GM12864 (cell line): ENCODE measurements at regions not wholly inside any gene's neighbourhood (a gene's known extent, or its start where the extent isn't known, plus 50 kb on each side); places are given as distances from the start of the nearest gene placed in this dataset.

ENCODE experiments used
- DNase-seq: peaks from one replicate; pipeline ENCODE4 v3.0.0-alpha.2; 2011; ENCODE audit warnings: low read depth
- H3K4me3 ChIP-seq: 2 replicates; pipeline ENCODE4 v1.5.1; 2011; ENCODE audit warnings: mild to moderate bottlenecking, low read depth, low read length, control low read depth
- CTCF ChIP-seq: IDR thresholded peaks from 2 replicates; pipeline ENCODE4 v1.5.1; 2011; ENCODE audit warnings: low read depth, mild to moderate bottlenecking, moderate library complexity, low read length, control low read depth, inconsistent platforms; ENCODE audit errors: missing control alignments

GRCh38 chr11:70711095-70711910, 313.0 kb downstream of the CTTN start:
- H3K4me3 ChIP-seq, result no peak overlapping the region
- no peak for DNase-seq
- TF ChIP-seq CTCF, result no peak

GRCh38 chr11:70711911-70712185, 313.5 kb downstream of the CTTN start:
- no peak overlapping the region for H3K4me3 ChIP-seq
- DNase-seq, result no peak
- TF ChIP-seq CTCF, result no peak

- DNase-seq, result no peak
- TF ChIP-seq CTCF, result no peak
Measured at GRCh38 chr11:70712471-70712870, 314.1 kb downstream of the CTTN start.

GRCh38 chr11:70713086-70713835, 314.9 kb downstream of the CTTN start:
- no peak for TF ChIP-seq CTCF
- DNase-seq, result no peak
- H3K4me3 ChIP-seq, result no peak overlapping the region

More at GRCh38 chr11:70712471-70712870, 314.1 kb downstream of the CTTN start:
- H3K4me3 ChIP-seq, result no peak overlapping the region

GRCh38 chr11:70713988-70714665, 315.8 kb downstream of the CTTN start:
- H3K4me3 ChIP-seq, result no peak overlapping the region
- DNase-seq, result no peak
- TF ChIP-seq CTCF, result no peak

GRCh38 chr11:70715166-70715951, 317.0 kb downstream of the CTTN start:
- no peak overlapping the region for H3K4me3 ChIP-seq
- DNase-seq, result no peak
- TF ChIP-seq CTCF, result no peak
